ENCODE measurements at regions not wholly inside any gene's neighbourhood (a gene's known extent, or its start where the extent isn't known, plus 50 kb on each side); places are given as distances from the start of the nearest gene placed in this dataset.
"Not testable (repeated sequence)": the region's sequence is repeated elsewhere in the genome, so short reads cannot be mapped to it uniquely, and the experiment has no call there.

DNA sequence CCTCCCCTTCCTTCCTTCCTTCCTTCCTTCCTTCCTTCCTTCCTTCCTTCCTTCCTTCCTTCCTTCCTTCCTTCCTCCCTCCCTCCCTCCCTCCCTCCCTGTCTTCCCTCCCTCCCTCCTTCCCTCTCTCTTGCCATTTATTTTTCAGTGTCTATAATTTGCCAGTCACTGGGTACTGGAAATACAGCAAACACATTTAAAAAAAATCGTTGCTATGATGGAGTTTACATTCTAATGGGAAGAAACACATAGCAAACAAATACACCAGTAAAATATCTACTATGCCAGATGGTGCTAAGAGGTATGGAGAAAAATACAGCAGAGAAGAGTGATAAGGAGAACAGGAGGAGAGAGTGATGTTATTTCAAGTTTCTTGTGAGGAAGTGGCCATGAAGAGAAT, 309.5 kb downstream of the CTH start:
- Histone ChIP-seq H3K4me1 (replicated peaks in 1 of 2) (no peaks in the 10 kb centered on the region), H3K36me3 (replicated peaks in 1 of 2) (no peaks in the 10 kb centered on the region), H3K27ac (no peak overlapping the region), H3K9me3 (replicated peaks in 1 of 3) (peaks cover 0 to 5% (median 0%) of the 10 kb centered on the region in 3 donors), H3K27me3 (no peaks in the 10 kb centered on the region), H3K4me3 (no peak overlapping the region)
- 61 to 87% (median 69%) methylated on average over 1 of the region's 1 CpG for WGBS, 4 donors
- TF ChIP-seq, protein P1, sequence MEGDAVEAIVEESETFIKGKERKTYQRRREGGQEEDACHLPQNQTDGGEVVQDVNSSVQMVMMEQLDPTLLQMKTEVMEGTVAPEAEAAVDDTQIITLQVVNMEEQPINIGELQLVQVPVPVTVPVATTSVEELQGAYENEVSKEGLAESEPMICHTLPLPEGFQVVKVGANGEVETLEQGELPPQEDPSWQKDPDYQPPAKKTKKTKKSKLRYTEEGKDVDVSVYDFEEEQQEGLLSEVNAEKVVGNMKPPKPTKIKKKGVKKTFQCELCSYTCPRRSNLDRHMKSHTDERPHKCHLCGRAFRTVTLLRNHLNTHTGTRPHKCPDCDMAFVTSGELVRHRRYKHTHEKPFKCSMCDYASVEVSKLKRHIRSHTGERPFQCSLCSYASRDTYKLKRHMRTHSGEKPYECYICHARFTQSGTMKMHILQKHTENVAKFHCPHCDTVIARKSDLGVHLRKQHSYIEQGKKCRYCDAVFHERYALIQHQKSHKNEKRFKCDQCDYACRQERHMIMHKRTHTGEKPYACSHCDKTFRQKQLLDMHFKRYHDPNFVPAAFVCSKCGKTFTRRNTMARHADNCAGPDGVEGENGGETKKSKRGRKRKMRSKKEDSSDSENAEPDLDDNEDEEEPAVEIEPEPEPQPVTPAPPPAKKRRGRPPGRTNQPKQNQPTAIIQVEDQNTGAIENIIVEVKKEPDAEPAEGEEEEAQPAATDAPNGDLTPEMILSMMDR (IDR thresholded peaks at IDR 0.05) = no peak
- TF ChIP-seq POLR2A (IDR thresholded peaks at IDR 0.05) = no peak
- no peak for DNase-seq
- intact Hi-C loops (cut with DNase I) = no loop called here

DNA sequence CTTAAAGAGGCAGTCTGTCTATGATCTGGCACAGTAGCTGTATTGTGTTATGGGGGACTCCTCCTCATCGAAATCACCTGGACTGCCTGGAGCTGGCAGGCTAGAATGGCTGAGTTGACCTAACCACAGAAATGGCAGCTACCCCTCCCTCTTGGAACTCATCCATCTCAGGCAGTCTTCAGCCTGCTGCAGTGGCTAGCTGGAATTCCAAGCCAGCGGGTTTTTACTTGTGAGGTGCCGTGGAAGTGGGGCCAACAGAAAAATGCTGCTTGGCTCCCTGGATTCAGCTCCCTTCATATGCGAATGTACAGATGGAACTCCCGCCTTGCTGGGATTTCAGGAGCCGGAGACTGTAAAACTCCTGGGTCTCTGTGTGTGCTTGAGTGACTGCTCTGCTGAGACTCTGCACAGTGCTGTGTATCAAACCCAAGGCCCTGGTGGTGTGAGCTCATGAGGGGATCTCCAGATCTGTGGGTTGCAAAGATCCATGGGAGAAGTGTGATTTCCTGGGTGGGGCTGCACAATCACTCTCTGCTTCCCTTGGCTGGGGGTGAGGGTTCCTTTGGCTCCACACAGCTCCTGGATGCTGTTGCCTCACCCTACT, 316.9 kb downstream of the CTH start:
- WGBS, 4 donors = 68 to 82% (median 76%) methylated on average over 4 to 6 of the region's 6 CpGs
- Histone ChIP-seq H3K27ac (no peak overlapping the region), H3K4me3 (no peak overlapping the region), H3K36me3 (replicated peaks in 1 of 2) (no peaks in the 10 kb centered on the region), H3K27me3 (no peaks in the 10 kb centered on the region), H3K9me3 (replicated peaks in 1 of 3) (peaks cover 0 to 14% (median 0%) of the 10 kb centered on the region in 3 donors), H3K4me1 (replicated peaks in 1 of 2) (no peaks in the 10 kb centered on the region)
- no peak for DNase-seq
- TF ChIP-seq, protein P1 (IDR thresholded peaks at IDR 0.05) = no peak
- no peak for TF ChIP-seq POLR2A (IDR thresholded peaks at IDR 0.05)
- intact Hi-C loops (cut with DNase I) = no loop called here

DNA sequence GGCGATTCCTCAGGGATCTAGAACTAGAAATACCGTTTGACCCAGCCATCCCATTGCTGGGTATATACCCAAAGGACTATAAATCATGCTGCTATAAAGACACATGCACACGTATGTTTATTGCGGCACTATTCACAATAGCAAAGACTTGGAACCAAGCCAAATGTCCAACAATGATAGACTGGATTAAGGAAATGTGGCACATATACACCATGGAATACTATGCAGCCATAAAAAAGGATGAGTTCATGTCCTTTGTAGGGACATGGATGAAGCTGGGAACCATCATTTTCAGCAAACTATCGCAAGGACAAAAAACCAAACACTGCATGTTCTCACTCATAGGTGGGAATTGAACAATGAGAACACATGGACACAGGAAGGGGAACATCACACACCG, 311.1 kb downstream of the PTGER3 start:
- H3K27me3 ChIP-seq; H3K4me3 ChIP-seq; H3K9me3 ChIP-seq (replicated peaks in 1 of 3); H3K4me1 ChIP-seq (replicated peaks in 1 of 2); H3K36me3 ChIP-seq (replicated peaks in 1 of 2); DNase-seq; H3K27ac ChIP-seq; intact Hi-C loops (cut with DNase I): not testable (repeated sequence)
- WGBS, 4 donors = 58 to 90% (median 84%) methylated on average over 3 to 6 of the region's 6 CpGs

DNA sequence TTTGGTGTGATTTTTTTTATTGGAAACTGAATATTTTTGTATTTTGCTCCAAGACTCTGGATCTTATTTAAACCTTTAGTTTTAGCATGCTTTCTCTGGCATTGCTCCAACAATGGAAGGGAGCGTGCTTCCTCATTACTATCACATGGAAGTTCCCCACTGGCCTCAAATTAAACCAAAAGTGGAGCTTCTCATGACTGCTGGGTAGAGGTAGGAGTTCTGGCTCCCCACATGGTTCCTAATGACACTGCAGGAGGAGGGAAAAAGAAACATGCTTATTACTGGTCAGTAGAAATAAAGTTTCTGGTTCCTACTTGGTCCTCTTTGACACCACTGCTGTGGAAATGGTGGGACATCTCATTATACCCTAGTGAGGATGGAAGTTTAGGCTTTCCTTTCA, 310.5 kb downstream of the PTGER3 start:
- Histone ChIP-seq H3K27me3 (no peaks in the 10 kb centered on the region), H3K36me3 (replicated peaks in 1 of 2) (no peaks in the 10 kb centered on the region), H3K4me1 (replicated peaks in 1 of 2) (no peaks in the 10 kb centered on the region), H3K27ac (no peak overlapping the region), H3K4me3 (no peak overlapping the region), H3K9me3 (replicated peaks in 1 of 3) (no peaks in the 10 kb centered on the region)
- TF ChIP-seq, protein P1 (IDR thresholded peaks at IDR 0.05) = no peak
- no peak for TF ChIP-seq POLR2A (IDR thresholded peaks at IDR 0.05)
- intact Hi-C loops (cut with DNase I) = no loop called here
- DNase-seq = no peak
- 54 to 68% (median 60%) methylated on average over 1 of the region's 1 CpG for WGBS, 4 donors

DNA sequence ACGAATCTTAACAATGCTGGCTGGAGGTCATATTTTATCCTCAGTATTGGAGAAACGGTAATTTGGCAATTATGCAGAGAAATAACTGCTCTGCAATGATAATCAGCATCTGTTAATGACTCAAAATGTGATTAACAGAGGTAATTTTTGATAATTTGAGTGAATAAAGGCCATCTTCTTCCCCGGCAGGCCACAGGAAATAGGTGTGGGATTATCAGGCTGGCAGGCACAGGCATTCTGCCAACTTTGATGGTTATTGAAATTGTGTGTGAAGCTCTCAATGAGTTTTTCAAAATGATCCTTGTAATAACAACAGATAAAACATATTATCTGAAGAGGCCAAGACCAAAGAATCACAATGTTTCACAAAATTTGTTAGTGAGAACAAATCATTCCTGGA, 309.0 kb downstream of the PTGER3 start:
- 11 to 24% (median 21%) methylated on average over 3 of the region's 3 CpGs for WGBS, 4 donors
- H3K27me3 ChIP-seq = no peaks in the 10 kb centered on the region
- no peaks in the 10 kb centered on the region for H3K36me3 ChIP-seq (replicated peaks in 1 of 2)
- no peak overlapping the region for H3K4me3 ChIP-seq
- no peak overlapping the region for H3K27ac ChIP-seq
- no peaks in the 10 kb centered on the region for H3K9me3 ChIP-seq (replicated peaks in 1 of 3)
- no peak for DNase-seq
- no peak for TF ChIP-seq POLR2A (IDR thresholded peaks at IDR 0.05)
- TF ChIP-seq, protein P1 (IDR thresholded peaks at IDR 0.05) = no peak
- intact Hi-C loops (cut with DNase I) = no loop called here
- H3K4me1 ChIP-seq (replicated peaks in 1 of 2) = no peaks in the 10 kb centered on the region

All from adrenal gland (tissue), 9 donors.